ENCODE measurements at regions not wholly inside any gene's neighbourhood (a gene's known extent, or its start where the extent isn't known, plus 50 kb on each side); places are given as distances from the start of the nearest gene placed in this dataset.

DNA sequence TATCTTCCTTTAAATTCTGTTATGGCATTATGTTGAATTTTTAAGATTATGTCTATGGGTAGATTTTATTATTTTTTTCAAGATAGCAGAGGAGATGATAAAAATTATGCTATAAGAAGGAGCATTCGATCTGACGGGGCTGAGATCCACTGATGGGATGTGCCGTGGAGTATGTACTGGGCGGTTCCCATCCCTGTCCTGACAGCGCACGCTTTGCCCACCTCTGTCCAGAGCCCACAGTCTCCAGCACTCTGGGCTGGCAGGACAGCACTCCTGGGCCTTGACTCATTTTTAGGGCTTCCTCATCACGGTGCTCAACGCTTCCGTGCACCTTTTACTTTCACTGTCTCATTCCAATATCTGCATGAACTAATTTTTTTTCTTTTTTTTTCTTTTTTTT, 235.5 kb downstream of the TEX29 start:
- no peak for DNase-seq (ENCODE audit: low read depth)
- TF ChIP-seq, protein P1, sequence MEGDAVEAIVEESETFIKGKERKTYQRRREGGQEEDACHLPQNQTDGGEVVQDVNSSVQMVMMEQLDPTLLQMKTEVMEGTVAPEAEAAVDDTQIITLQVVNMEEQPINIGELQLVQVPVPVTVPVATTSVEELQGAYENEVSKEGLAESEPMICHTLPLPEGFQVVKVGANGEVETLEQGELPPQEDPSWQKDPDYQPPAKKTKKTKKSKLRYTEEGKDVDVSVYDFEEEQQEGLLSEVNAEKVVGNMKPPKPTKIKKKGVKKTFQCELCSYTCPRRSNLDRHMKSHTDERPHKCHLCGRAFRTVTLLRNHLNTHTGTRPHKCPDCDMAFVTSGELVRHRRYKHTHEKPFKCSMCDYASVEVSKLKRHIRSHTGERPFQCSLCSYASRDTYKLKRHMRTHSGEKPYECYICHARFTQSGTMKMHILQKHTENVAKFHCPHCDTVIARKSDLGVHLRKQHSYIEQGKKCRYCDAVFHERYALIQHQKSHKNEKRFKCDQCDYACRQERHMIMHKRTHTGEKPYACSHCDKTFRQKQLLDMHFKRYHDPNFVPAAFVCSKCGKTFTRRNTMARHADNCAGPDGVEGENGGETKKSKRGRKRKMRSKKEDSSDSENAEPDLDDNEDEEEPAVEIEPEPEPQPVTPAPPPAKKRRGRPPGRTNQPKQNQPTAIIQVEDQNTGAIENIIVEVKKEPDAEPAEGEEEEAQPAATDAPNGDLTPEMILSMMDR (IDR thresholded peaks at IDR 0.05; ENCODE audit: control insufficient read depth, insufficient read depth, low read depth, low read length, missing control alignments) = no peak

DNA sequence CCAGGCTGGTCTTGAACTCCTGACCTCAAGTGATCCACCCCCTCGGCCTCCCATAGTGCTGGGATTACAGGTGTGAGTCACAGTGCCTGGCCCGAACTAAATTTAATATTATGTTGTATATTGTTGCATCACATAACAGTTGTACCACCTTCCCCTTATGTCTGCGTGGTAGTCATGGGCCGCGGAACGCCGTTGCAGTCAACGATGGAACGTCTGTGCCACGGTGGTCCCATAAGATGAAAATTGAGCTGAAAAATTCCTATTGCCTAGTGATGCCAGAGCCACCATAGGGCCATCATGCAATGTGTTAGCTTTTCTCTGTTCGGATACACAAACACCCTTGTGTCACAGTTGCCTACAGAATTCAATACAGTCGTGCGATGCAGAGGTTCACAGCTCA, 236.1 kb downstream of the TEX29 start:
- TF ChIP-seq, protein P1 (IDR thresholded peaks at IDR 0.05; ENCODE audit: control insufficient read depth, insufficient read depth, low read depth, low read length, missing control alignments) = no peak
- DNase-seq (ENCODE audit: low read depth) = no peak
- H3K4me3 ChIP-seq (ENCODE audit: control insufficient read depth, low read depth, low read length) = no peak overlapping the region

More for the DNA sequence above, 235.5 kb downstream of the TEX29 start:
- H3K4me3 ChIP-seq (ENCODE audit: control insufficient read depth, low read depth, low read length) = no peak overlapping the region

DNA sequence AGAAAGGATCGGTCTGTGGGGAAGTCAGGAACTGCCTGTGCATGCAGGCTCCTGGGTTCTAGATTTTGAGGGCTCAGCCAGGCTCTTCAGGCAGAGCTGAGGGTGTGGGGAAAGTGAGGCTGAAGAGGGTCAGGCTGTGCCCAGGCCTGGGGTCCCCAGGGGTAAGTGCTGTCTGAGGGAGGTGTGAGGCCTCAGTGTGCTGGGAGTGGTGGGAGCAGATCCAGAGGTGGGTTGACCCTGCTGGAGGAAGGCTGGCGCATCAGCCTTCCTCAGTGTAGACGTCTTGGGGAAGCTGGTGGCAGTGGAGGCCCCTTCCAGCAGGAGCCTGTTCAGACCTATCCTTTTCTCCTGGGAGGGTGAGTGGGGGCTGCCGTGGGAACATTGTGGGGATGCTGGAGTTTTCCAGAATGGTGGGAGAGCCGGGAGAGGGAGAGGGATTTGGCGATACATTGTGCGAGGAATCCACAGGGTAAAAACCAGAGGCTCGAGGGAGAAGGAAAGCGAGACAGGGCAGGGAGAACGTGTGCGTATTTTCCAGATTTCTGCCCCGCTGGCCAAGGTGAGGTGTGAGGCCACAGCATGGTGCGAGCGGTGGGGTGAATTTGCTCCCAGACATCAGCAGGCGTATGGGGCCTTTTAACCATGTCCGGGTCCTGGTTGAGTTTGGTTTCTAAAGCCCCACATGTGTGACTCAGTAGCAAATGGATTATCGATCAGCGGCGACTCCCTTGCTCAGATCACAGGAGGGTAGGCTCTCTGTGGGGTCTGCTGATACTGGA, 237.7 kb downstream of the TEX29 start:
- DNase-seq (ENCODE audit: low read depth) = no peak
- TF ChIP-seq, protein P1 (IDR thresholded peaks at IDR 0.05; ENCODE audit: control insufficient read depth, insufficient read depth, low read depth, low read length, missing control alignments) = no peak
- H3K4me3 ChIP-seq (ENCODE audit: control insufficient read depth, low read depth, low read length) = no peak overlapping the region

DNA sequence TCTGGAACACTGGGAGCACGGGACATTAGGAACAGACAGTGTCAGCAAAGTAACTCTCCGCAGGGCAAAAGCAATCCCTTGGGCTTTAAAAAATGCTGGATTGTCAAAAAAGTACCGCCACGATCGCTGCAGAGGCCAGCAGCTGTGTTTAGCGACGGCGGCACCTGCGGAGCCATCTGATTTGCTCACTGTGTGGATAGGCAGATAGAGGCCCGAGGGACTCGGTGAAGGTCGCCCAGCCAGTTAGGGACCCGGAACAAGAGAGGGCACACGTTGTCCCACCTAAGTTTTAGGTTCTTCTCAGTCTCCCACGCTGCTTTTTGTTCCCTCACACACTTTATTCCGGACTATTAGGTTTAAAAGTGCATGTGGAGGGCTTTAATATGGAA, 238.3 kb downstream of the TEX29 start:
- H3K4me3 ChIP-seq (ENCODE audit: control insufficient read depth, low read depth, low read length) = no peak overlapping the region
- TF ChIP-seq, protein P1 (IDR thresholded peaks at IDR 0.05; ENCODE audit: control insufficient read depth, insufficient read depth, low read depth, low read length, missing control alignments) = no peak
- no peak for DNase-seq (ENCODE audit: low read depth)

DNA sequence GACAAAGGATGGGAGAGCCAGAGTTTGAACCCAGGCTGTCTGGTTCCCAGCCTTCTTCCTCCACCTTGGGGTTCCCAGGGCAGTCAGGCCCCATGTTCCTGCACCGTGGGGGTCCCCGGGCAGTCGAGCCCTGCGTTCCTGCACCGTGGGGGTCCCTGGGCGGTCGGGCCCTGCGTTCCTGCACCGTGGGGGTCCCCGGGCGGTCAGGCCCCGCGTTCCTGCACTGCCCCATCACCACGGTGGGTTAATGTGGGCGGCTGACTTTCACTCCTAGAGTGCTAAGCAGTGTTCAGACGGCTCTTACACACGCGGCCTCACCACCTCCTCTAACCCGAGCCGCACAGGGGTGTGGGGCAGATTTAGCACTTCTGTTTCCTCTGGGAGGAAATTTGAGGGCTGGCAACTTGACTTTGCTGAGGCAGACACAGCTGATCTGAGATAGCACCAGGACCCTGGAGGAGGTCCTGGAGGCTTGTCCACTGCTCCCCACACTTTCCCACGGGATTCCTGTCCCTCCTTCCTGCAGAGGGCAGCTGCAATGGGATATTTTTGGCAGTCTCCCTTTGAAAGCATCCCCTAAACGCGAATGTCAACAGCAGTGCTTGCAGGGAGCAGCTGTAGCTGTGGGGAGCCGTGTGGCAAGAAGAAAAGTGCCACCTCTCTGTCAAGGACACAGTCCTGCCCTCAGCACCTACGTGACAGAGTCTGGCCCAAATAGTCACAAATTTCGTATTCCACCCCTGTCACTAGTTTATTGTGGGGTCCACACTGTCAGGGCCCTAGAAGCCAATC, 239.4 kb downstream of the TEX29 start:
- H3K4me3 ChIP-seq (ENCODE audit: control insufficient read depth, low read depth, low read length) = no peak overlapping the region
- TF ChIP-seq, protein P1 (IDR thresholded peaks at IDR 0.05; ENCODE audit: control insufficient read depth, insufficient read depth, low read depth, low read length, missing control alignments) = no peak
- no peak for DNase-seq (ENCODE audit: low read depth)

DNA sequence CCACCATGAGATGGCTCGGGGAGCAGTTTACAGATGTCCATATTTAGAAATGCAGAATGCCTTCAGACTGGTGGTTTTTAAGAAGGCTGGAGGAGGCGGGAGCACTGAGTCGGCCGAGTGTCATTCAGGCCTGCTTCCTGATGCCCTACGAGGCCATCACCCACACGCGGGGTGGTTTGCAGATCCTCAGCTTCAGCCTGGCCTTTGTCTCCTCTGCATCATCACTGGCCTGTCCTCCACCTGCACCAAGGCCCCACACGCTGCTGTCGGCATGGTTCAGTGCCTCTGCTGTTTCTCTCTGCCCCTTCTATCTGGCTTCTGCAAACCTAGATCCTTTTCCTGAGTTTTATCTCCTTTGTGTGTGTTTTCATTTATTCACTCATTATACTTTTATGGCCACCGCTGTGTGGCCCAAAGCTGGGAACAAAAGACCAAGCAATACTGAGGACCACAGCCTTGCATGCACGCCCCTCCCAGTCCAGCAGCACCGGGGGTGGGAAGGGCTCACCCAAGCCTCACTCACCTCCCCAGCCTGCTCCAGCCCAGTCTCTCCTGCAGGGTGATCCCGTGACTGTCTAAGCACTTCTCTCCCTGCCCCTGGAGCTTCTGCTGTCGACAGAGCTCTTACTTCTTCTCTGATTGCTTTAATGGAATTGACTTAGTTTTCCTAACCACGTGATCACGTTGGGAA, 240.8 kb downstream of the TEX29 start:
- no peak overlapping the region for H3K4me3 ChIP-seq (ENCODE audit: control insufficient read depth, low read depth, low read length)
- TF ChIP-seq, protein P1 (IDR thresholded peaks at IDR 0.05; ENCODE audit: control insufficient read depth, insufficient read depth, low read depth, low read length, missing control alignments) = no peak

More for the DNA sequence above, 240.8 kb downstream of the TEX29 start:
- DNase-seq (ENCODE audit: low read depth) = no peak

All from AG09309 (cell line).